ENCODE measurements at regions not wholly inside any gene's neighbourhood (a gene's known extent, or its start where the extent isn't known, plus 50 kb on each side); places are given as distances from the start of the nearest gene placed in this dataset.

GRCh38 chr2:207276858-207277257 is 111.1 kb upstream of the KLF7 start:
- no peaks in the 10 kb centered on the region for H3K4me1 ChIP-seq
- H3K9me3 ChIP-seq (ENCODE audit: control insufficient read depth, low read length) = no peaks in the 10 kb centered on the region
- no peak overlapping the region for H3K4me2 ChIP-seq (ENCODE audit: low read length)
- TF ChIP-seq, protein P1, sequence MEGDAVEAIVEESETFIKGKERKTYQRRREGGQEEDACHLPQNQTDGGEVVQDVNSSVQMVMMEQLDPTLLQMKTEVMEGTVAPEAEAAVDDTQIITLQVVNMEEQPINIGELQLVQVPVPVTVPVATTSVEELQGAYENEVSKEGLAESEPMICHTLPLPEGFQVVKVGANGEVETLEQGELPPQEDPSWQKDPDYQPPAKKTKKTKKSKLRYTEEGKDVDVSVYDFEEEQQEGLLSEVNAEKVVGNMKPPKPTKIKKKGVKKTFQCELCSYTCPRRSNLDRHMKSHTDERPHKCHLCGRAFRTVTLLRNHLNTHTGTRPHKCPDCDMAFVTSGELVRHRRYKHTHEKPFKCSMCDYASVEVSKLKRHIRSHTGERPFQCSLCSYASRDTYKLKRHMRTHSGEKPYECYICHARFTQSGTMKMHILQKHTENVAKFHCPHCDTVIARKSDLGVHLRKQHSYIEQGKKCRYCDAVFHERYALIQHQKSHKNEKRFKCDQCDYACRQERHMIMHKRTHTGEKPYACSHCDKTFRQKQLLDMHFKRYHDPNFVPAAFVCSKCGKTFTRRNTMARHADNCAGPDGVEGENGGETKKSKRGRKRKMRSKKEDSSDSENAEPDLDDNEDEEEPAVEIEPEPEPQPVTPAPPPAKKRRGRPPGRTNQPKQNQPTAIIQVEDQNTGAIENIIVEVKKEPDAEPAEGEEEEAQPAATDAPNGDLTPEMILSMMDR (IDR thresholded peaks at IDR 0.05) = no peak
- H3K4me3 ChIP-seq (ENCODE audit: low read depth, low read length) = no peak overlapping the region
- H3K27me3 ChIP-seq (ENCODE audit: control insufficient read depth, insufficient read depth, low read length) = no peaks in the 10 kb centered on the region
- no peak overlapping the region for H3K27ac ChIP-seq
- H3K79me2 ChIP-seq = no peaks in the 10 kb centered on the region
- H3K9ac ChIP-seq = no peak overlapping the region
- H2AFZ ChIP-seq = no peak overlapping the region
- H3K36me3 ChIP-seq (ENCODE audit: control insufficient read depth, insufficient read depth, low read length) = no peaks in the 10 kb centered on the region

DNA sequence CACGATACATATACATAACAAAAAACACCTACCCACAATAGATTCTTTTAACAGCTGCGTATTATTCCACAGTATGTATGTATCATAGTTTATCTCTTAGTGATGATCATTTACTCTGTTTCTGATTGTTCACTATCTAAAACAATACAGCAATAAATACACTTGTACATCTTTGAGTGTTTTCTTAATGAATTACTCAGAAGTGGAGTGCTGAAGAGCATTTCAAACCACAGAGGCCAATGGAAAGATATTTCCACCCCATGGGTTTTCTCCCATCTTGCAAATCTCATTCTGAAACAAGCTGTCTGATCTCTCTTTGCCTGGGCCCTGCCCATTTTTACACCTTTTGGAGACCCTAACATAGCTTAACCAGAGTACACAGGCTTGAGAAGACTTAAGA is 113.8 kb upstream of the KLF7 start:
- Histone ChIP-seq H3K4me3 (ENCODE audit: low read depth, low read length) (no peak overlapping the region), H3K36me3 (ENCODE audit: control insufficient read depth, insufficient read depth, low read length) (no peaks in the 10 kb centered on the region), H3K27ac (no peak overlapping the region), H3K27me3 (ENCODE audit: control insufficient read depth, insufficient read depth, low read length) (no peaks in the 10 kb centered on the region), H3K9ac (no peak overlapping the region), H2AFZ (no peak overlapping the region), H3K4me2 (ENCODE audit: low read length) (no peak overlapping the region), H3K4me1 (no peaks in the 10 kb centered on the region), H3K9me3 (ENCODE audit: control insufficient read depth, low read length) (no peaks in the 10 kb centered on the region), H3K79me2 (no peaks in the 10 kb centered on the region)
- TF ChIP-seq, protein P1 (IDR thresholded peaks at IDR 0.05) = no peak

GRCh38 chr2:207281436-207281835 is 115.7 kb upstream of the KLF7 start:
- H3K4me1 ChIP-seq = no peaks in the 10 kb centered on the region
- no peak overlapping the region for H3K27ac ChIP-seq
- no peak overlapping the region for H2AFZ ChIP-seq
- TF ChIP-seq, protein P1 (IDR thresholded peaks at IDR 0.05) = no peak
- no peaks in the 10 kb centered on the region for H3K36me3 ChIP-seq (ENCODE audit: control insufficient read depth, insufficient read depth, low read length)
- no peaks in the 10 kb centered on the region for H3K9me3 ChIP-seq (ENCODE audit: control insufficient read depth, low read length)
- no peak overlapping the region for H3K9ac ChIP-seq
- H3K4me2 ChIP-seq (ENCODE audit: low read length) = no peak overlapping the region
- H3K27me3 ChIP-seq (ENCODE audit: control insufficient read depth, insufficient read depth, low read length) = no peaks in the 10 kb centered on the region
- H3K79me2 ChIP-seq = no peaks in the 10 kb centered on the region
- H3K4me3 ChIP-seq (ENCODE audit: low read depth, low read length) = no peak overlapping the region

DNA sequence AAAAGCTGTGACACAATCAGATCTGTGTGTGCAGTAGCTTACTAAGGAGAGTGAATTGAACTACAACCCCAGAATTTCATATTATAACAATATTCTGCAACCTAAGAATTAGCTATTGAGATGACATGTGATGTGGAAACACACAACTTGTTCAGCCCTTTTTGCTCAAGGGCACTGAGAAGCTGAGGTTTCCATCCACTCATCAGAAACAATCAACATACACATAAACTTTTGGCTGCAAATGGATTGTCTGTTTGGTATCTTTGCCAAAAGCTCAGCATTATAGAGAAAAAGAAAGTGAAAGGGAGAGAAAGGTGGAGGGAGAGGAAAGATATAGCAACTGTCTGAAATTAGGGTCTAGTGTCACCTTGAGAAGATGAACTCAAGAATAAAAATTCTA is 117.2 kb upstream of the KLF7 start:
- no peak overlapping the region for H2AFZ ChIP-seq
- no peaks in the 10 kb centered on the region for H3K79me2 ChIP-seq
- H3K9ac ChIP-seq = no peak overlapping the region
- H3K36me3 ChIP-seq (ENCODE audit: control insufficient read depth, insufficient read depth, low read length) = no peaks in the 10 kb centered on the region
- H3K4me3 ChIP-seq (ENCODE audit: low read depth, low read length) = no peak overlapping the region
- no peak overlapping the region for H3K4me2 ChIP-seq (ENCODE audit: low read length)
- TF ChIP-seq, protein P1 (IDR thresholded peaks at IDR 0.05) = no peak
- H3K27ac ChIP-seq = no peak overlapping the region
- no peaks in the 10 kb centered on the region for H3K4me1 ChIP-seq
- H3K27me3 ChIP-seq (ENCODE audit: control insufficient read depth, insufficient read depth, low read length) = no peaks in the 10 kb centered on the region
- H3K9me3 ChIP-seq (ENCODE audit: control insufficient read depth, low read length) = no peaks in the 10 kb centered on the region

GRCh38 chr2:207283356-207283755 is 117.6 kb upstream of the KLF7 start:
- no peak overlapping the region for H3K27ac ChIP-seq
- no peak overlapping the region for H2AFZ ChIP-seq

More at GRCh38 chr2:207283356-207283755, 117.6 kb upstream of the KLF7 start:
- Histone ChIP-seq H3K4me2 (ENCODE audit: low read length) (no peak overlapping the region), H3K9me3 (ENCODE audit: control insufficient read depth, low read length) (no peaks in the 10 kb centered on the region), H3K9ac (no peak overlapping the region), H3K27me3 (ENCODE audit: control insufficient read depth, insufficient read depth, low read length) (no peaks in the 10 kb centered on the region), H3K4me1 (no peaks in the 10 kb centered on the region), H3K79me2 (no peaks in the 10 kb centered on the region), H3K36me3 (ENCODE audit: control insufficient read depth, insufficient read depth, low read length) (no peaks in the 10 kb centered on the region), H3K4me3 (ENCODE audit: low read depth, low read length) (no peak overlapping the region)
- TF ChIP-seq, protein P1 (IDR thresholded peaks at IDR 0.05) = no peak

Measured in parathyroid adenoma (tissue), 2 donors.